Activated T-helper 17 cell treated with anti-CD3 and anti-CD28 coated beads, Interleukin-2, amount 50 U/mL, for 72 hours (primary cell): ENCODE measurements at regions not wholly inside any gene's neighbourhood (a gene's known extent, or its start where the extent isn't known, plus 50 kb on each side); places are given as distances from the start of the nearest gene placed in this dataset.

Experiments used
- ATAC-seq: fragments of 150-1000 bp; cut with Tn5 transposase; replicated peaks from 2 replicates; pipeline ENCODE4 v1.10.0; 2021; ENCODE audit warnings: mild to moderate bottlenecking, moderate library complexity
- H3K27ac Mint-ChIP-seq: one replicate; pipeline ENCODE4 v1.8.0; 2022; ENCODE audit warnings: mixed read lengths
- H3K27me3 Mint-ChIP-seq: one replicate; pipeline ENCODE4 v1.8.0; 2022; ENCODE audit warnings: mixed read lengths
- H3K36me3 Mint-ChIP-seq: one replicate; pipeline ENCODE4 v1.8.0; 2022; ENCODE audit warnings: low read depth, mild to moderate bottlenecking, mixed read lengths
- H3K4me1 Mint-ChIP-seq: one replicate; pipeline ENCODE4 v1.8.0; 2022; ENCODE audit warnings: mixed read lengths
- H3K4me3 Mint-ChIP-seq: one replicate; pipeline ENCODE4 v1.8.0; 2022; ENCODE audit warnings: mild to moderate bottlenecking, mixed read lengths
- H3K9me3 Mint-ChIP-seq: one replicate; pipeline ENCODE4 v1.8.0; 2022; ENCODE audit warnings: mixed read lengths

GRCh38 chr15:53434174-53434678 lies 325.2 kb downstream of the WDR72 start:
- ATAC-seq: no peak
- no peak overlapping the region for H3K4me3 Mint-ChIP-seq
- H3K36me3 Mint-ChIP-seq: no peaks in the 10 kb centered on the region
- H3K27me3 Mint-ChIP-seq: peaks cover 4% of the 10 kb centered on the region
- no peak overlapping the region for H3K27ac Mint-ChIP-seq
- no peaks in the 10 kb centered on the region for H3K4me1 Mint-ChIP-seq
- no peaks in the 10 kb centered on the region for H3K9me3 Mint-ChIP-seq

- Mint-ChIP-seq H3K36me3 (no peaks in the 10 kb centered on the region), H3K9me3 (peaks cover 10% of the 10 kb centered on the region), H3K27ac (no peak overlapping the region), H3K4me3 (no peak overlapping the region), H3K27me3 (peaks cover 6% of the 10 kb centered on the region), H3K4me1 (no peaks in the 10 kb centered on the region)
- ATAC-seq: no peak
Measured at GRCh38 chr15:53416219-53416940, 343.1 kb downstream of the WDR72 start.

GRCh38 chr15:53414167-53414566 lies 345.3 kb downstream of the WDR72 start:
- H3K4me3 Mint-ChIP-seq: no peak overlapping the region
- no peaks in the 10 kb centered on the region for H3K4me1 Mint-ChIP-seq
- no peak overlapping the region for H3K27ac Mint-ChIP-seq
- H3K27me3 Mint-ChIP-seq: no peaks in the 10 kb centered on the region
- no peaks in the 10 kb centered on the region for H3K36me3 Mint-ChIP-seq
- no peak for ATAC-seq
- peaks cover 5% of the 10 kb centered on the region for H3K9me3 Mint-ChIP-seq

- Mint-ChIP-seq H3K4me1 (no peaks in the 10 kb centered on the region), H3K27me3 (no peaks in the 10 kb centered on the region)
Measured at GRCh38 chr15:53412542-53412941, 346.9 kb downstream of the WDR72 start.

GRCh38 chr15:53404930-53405493 lies 354.5 kb downstream of the WDR72 start:
- H3K9me3 Mint-ChIP-seq: no peaks in the 10 kb centered on the region
- H3K36me3 Mint-ChIP-seq: no peaks in the 10 kb centered on the region
- no peak overlapping the region for H3K27ac Mint-ChIP-seq

More at GRCh38 chr15:53412542-53412941, 346.9 kb downstream of the WDR72 start:
- peaks cover 5% of the 10 kb centered on the region for H3K9me3 Mint-ChIP-seq
- no peaks in the 10 kb centered on the region for H3K36me3 Mint-ChIP-seq
- ATAC-seq: no peak
- no peak overlapping the region for H3K4me3 Mint-ChIP-seq
- no peak overlapping the region for H3K27ac Mint-ChIP-seq

GRCh38 chr15:53401503-53401902 lies 358.0 kb downstream of the WDR72 start:
- no peak overlapping the region for H3K4me3 Mint-ChIP-seq
- no peak overlapping the region for H3K27ac Mint-ChIP-seq
- no peaks in the 10 kb centered on the region for H3K4me1 Mint-ChIP-seq

More at GRCh38 chr15:53404930-53405493, 354.5 kb downstream of the WDR72 start:
- Mint-ChIP-seq H3K27me3 (no peaks in the 10 kb centered on the region), H3K4me1 (no peaks in the 10 kb centered on the region), H3K4me3 (no peak overlapping the region)
- ATAC-seq: no peak

GRCh38 chr15:53400986-53401385 lies 358.5 kb downstream of the WDR72 start:
- H3K4me1 Mint-ChIP-seq: no peaks in the 10 kb centered on the region
- H3K27ac Mint-ChIP-seq: no peak overlapping the region
- no peak for ATAC-seq
- H3K27me3 Mint-ChIP-seq: no peaks in the 10 kb centered on the region
- H3K4me3 Mint-ChIP-seq: no peak overlapping the region
- H3K36me3 Mint-ChIP-seq: no peaks in the 10 kb centered on the region
- no peaks in the 10 kb centered on the region for H3K9me3 Mint-ChIP-seq

More at GRCh38 chr15:53401503-53401902, 358.0 kb downstream of the WDR72 start:
- ATAC-seq: peak; percentile 35
- H3K9me3 Mint-ChIP-seq: no peaks in the 10 kb centered on the region
- H3K36me3 Mint-ChIP-seq: no peaks in the 10 kb centered on the region
- no peaks in the 10 kb centered on the region for H3K27me3 Mint-ChIP-seq

- H3K4me1 Mint-ChIP-seq: no peaks in the 10 kb centered on the region
- ATAC-seq: no peak
- no peaks in the 10 kb centered on the region for H3K36me3 Mint-ChIP-seq
- no peak overlapping the region for H3K4me3 Mint-ChIP-seq
- H3K9me3 Mint-ChIP-seq: no peaks in the 10 kb centered on the region
- H3K27me3 Mint-ChIP-seq: no peaks in the 10 kb centered on the region
- H3K27ac Mint-ChIP-seq: no peak overlapping the region
Measured at GRCh38 chr15:53397041-53397616, 362.3 kb downstream of the WDR72 start.

- H3K36me3 Mint-ChIP-seq: no peaks in the 10 kb centered on the region
- no peaks in the 10 kb centered on the region for H3K27me3 Mint-ChIP-seq
- no peak overlapping the region for H3K27ac Mint-ChIP-seq
- no peak for ATAC-seq
- H3K9me3 Mint-ChIP-seq: no peaks in the 10 kb centered on the region
- H3K4me3 Mint-ChIP-seq: no peak overlapping the region
- no peaks in the 10 kb centered on the region for H3K4me1 Mint-ChIP-seq
Measured at GRCh38 chr15:53395871-53396270, 363.6 kb downstream of the WDR72 start.

- Mint-ChIP-seq H3K36me3 (no peaks in the 10 kb centered on the region), H3K4me3 (no peak overlapping the region), H3K4me1 (no peaks in the 10 kb centered on the region), H3K27ac (no peak overlapping the region), H3K27me3 (no peaks in the 10 kb centered on the region), H3K9me3 (no peaks in the 10 kb centered on the region)
- no peak for ATAC-seq
Measured at GRCh38 chr15:53390549-53390948, 368.9 kb downstream of the WDR72 start.

GRCh38 chr15:53389271-53390037 lies 370.0 kb downstream of the WDR72 start:
- ATAC-seq: no peak

GRCh38 chr15:53384417-53384816 lies 375.0 kb downstream of the WDR72 start:
- Mint-ChIP-seq H3K4me1 (no peaks in the 10 kb centered on the region), H3K27ac (no peak overlapping the region), H3K4me3 (no peak overlapping the region), H3K36me3 (no peaks in the 10 kb centered on the region), H3K27me3 (peaks cover 6% of the 10 kb centered on the region), H3K9me3 (peaks cover 3% of the 10 kb centered on the region)
- no peak for ATAC-seq

More at GRCh38 chr15:53389271-53390037, 370.0 kb downstream of the WDR72 start:
- Mint-ChIP-seq H3K36me3 (no peaks in the 10 kb centered on the region), H3K4me1 (no peaks in the 10 kb centered on the region), H3K27me3 (peaks cover 6% of the 10 kb centered on the region), H3K9me3 (no peaks in the 10 kb centered on the region), H3K27ac (no peak overlapping the region), H3K4me3 (no peak overlapping the region)

- Mint-ChIP-seq H3K27ac (no peak overlapping the region), H3K27me3 (peaks cover 3% of the 10 kb centered on the region), H3K9me3 (peaks cover 2% of the 10 kb centered on the region), H3K4me1 (no peaks in the 10 kb centered on the region), H3K36me3 (no peaks in the 10 kb centered on the region), H3K4me3 (no peak overlapping the region)
- ATAC-seq: no peak
Measured at GRCh38 chr15:53378096-53378800, 381.2 kb downstream of the WDR72 start.

GRCh38 chr15:53367740-53368139 lies 391.7 kb downstream of the WDR72 start:
- Mint-ChIP-seq H3K4me1 (no peaks in the 10 kb centered on the region), H3K4me3 (no peak overlapping the region), H3K36me3 (no peaks in the 10 kb centered on the region), H3K27me3 (no peaks in the 10 kb centered on the region), H3K27ac (no peak overlapping the region), H3K9me3 (peaks cover 8% of the 10 kb centered on the region)
- ATAC-seq: no peak
